IPS-15b (cell line): ENCODE measurements at regions not wholly inside any gene's neighbourhood (a gene's known extent, or its start where the extent isn't known, plus 50 kb on each side); places are given as distances from the start of the nearest gene placed in this dataset.

Source experiments
- H3K27me3 ChIP-seq: one replicate; pipeline ENCODE4 v1.6.1; 2013; ENCODE audit warnings: low read length; ENCODE audit not compliant: control insufficient read depth, insufficient read depth
- H3K36me3 ChIP-seq: one replicate; pipeline ENCODE4 v1.6.1; 2013; ENCODE audit warnings: low read length; ENCODE audit not compliant: control insufficient read depth, insufficient read depth
- H3K4me1 ChIP-seq: one replicate; pipeline ENCODE4 v1.6.1; 2013; ENCODE audit warnings: mild to moderate bottlenecking, low read length; ENCODE audit not compliant: control insufficient read depth, insufficient read depth
- H3K4me3 ChIP-seq: one replicate; pipeline ENCODE4 v1.5.1; 2013; ENCODE audit warnings: low read depth, low read length
- H3K9ac ChIP-seq: one replicate; pipeline ENCODE4 v1.6.1; 2013; ENCODE audit warnings: low read depth, mild to moderate bottlenecking, low read length
- H3K9me3 ChIP-seq: one replicate; pipeline ENCODE4 v1.6.1; 2013; ENCODE audit warnings: mild to moderate bottlenecking, low read length; ENCODE audit not compliant: control insufficient read depth, insufficient read depth

GRCh38 chr6:170102582-170103481 lies 188.0 kb downstream of the DLL1 start:
- Histone ChIP-seq H3K36me3 (no peaks in the 10 kb centered on the region), H3K9ac (no peak overlapping the region), H3K4me1 (no peaks in the 10 kb centered on the region), H3K9me3 (no peaks in the 10 kb centered on the region), H3K27me3 (no peaks in the 10 kb centered on the region), H3K4me3 (no peak overlapping the region)

DNA sequence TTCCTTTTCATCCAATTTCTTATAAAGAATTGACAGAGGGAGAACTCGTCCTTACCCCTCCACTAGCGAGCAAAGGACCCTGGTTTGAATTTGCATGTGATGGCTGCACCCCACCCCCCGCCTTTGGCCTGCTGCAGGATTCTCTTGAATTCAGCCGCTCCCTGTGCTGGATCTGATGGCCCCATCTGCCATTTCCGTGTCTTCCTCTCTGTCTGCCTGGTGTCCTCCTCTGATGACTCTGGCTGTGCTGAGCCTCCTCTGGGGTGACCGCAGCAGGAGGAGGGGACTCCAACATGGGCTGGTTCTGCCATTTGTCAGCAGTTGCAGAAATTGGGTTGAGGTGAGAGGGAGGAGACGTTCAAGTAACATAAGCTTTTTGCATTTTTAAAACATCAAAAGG lies 188.8 kb downstream of the DLL1 start:
- Histone ChIP-seq H3K4me3 (no peak overlapping the region), H3K9ac (no peak overlapping the region), H3K27me3 (no peaks in the 10 kb centered on the region), H3K4me1 (no peaks in the 10 kb centered on the region), H3K9me3 (no peaks in the 10 kb centered on the region), H3K36me3 (no peaks in the 10 kb centered on the region)

DNA sequence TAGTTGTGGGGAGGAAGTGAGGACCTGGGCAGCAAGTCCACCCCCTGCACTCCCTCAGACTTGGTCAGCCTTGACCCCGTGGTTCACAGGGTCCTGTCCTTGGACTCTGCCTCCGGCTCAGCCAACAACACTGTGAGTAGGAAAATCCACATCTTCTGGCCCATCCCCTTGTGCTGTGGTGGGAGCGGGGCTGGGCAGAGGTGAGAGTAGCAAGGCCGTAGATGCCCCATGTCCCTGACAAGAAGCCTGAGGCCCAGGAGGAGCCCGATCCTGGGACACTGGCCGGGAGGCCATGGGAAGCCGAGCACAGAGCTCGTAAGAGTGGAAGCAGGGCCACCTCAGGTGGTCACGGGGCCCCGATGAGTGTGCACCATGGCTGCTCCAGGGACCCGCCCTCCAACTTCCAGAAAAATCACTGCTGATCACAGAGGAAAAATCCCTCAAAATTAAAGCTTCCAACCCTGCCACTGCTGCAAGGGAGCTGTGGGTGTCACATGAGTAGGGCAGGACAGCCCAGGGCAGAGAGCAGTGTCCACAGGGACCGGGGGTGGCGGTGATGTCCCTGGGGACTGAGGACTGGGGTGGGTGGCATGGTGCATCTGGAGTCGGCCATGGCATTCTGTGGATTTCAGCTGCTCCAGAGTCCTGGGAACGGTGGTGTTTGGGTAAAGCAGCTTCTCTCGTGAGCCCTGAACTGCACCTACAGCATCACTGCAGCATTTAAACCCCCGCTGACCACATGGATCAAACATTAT lies 189.4 kb downstream of the DLL1 start:
- Histone ChIP-seq H3K9ac (no peak overlapping the region), H3K27me3 (no peaks in the 10 kb centered on the region), H3K4me3 (no peak overlapping the region), H3K4me1 (no peaks in the 10 kb centered on the region), H3K9me3 (no peaks in the 10 kb centered on the region), H3K36me3 (no peaks in the 10 kb centered on the region)

DNA sequence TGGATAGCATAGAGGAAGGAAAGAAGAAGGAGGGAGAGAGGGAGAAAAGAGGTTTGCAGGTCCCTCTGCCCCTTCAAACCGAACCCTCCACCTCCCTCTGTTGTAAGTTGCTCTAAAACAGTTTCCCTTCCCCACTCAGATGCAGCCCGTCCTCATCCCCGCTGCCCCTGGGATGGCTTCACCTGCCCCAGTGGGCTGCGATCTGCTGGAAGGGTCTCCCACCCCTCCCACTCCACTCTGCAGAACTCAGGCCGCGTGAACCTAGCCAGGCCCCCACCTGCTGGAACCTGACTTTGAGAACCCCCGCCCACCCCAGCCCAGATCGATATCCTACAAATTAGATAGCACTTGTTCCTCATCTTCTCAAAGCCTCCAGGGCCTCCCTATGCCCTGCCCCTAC lies 190.8 kb downstream of the DLL1 start:
- Histone ChIP-seq H3K4me1 (no peaks in the 10 kb centered on the region), H3K4me3 (no peak overlapping the region), H3K27me3 (no peaks in the 10 kb centered on the region), H3K9ac (no peak overlapping the region), H3K9me3 (no peaks in the 10 kb centered on the region), H3K36me3 (no peaks in the 10 kb centered on the region)

DNA sequence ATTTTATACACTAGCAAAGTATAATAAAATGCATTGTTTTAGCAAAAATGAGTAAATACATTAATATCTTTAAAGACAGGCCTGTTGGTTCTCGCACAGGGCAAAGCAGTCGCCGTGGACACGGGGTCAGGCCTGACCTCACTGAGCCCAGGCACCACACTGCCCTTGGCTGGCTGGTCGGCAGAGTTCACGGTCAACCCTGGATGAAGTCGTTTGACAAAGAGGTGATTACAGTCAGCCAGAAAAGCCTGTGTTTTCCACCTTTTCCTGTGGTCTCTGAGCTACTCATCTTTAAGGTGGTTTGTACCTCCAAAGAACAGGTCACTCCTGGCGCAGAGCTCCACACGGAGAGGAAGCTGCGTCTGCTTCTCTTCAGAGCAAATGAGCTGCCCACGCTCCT lies 191.5 kb downstream of the DLL1 start:
- no peak overlapping the region for H3K9ac ChIP-seq
- H3K27me3 ChIP-seq = no peaks in the 10 kb centered on the region
- no peaks in the 10 kb centered on the region for H3K9me3 ChIP-seq
- H3K4me3 ChIP-seq = no peak overlapping the region
- no peaks in the 10 kb centered on the region for H3K4me1 ChIP-seq
- no peaks in the 10 kb centered on the region for H3K36me3 ChIP-seq

DNA sequence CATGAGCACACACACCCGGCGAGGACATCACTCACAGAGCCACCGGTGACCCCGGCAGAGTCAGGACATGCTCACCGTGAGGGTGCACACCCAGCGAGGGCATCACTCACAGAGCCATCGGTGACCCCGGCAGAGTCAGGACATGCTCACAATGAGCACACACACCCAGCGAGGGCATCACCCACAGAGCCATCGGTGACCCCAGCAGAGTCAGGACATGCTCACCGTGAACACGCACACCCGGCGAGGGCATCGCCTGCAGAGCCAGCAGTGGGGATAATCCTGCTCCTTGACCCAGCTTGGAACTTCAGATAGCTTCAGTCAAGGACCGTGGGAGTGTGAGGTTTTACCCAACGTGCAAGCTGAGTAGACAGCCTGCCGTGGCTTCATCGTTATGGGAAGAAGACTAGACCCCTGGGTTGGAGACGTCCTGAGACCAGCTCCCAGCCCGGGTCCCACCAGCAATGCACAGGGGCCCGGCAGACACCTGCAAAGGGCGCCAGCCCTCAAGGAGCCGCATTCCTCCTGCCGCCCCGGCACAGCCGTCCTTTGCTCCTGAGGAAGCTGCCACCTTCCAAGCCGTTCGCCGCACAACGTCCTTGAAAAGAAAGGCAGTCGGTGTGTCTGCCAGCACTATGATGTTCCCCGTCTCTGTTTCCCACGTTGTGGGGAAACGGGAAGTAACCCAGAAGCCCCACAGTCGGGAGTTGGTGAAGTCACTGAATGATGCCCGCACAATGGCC lies 192.3 kb downstream of the DLL1 start:
- Histone ChIP-seq H3K9ac (no peak overlapping the region), H3K4me3 (no peak overlapping the region), H3K9me3 (no peaks in the 10 kb centered on the region), H3K36me3 (no peaks in the 10 kb centered on the region), H3K27me3 (no peaks in the 10 kb centered on the region), H3K4me1 (no peaks in the 10 kb centered on the region)

DNA sequence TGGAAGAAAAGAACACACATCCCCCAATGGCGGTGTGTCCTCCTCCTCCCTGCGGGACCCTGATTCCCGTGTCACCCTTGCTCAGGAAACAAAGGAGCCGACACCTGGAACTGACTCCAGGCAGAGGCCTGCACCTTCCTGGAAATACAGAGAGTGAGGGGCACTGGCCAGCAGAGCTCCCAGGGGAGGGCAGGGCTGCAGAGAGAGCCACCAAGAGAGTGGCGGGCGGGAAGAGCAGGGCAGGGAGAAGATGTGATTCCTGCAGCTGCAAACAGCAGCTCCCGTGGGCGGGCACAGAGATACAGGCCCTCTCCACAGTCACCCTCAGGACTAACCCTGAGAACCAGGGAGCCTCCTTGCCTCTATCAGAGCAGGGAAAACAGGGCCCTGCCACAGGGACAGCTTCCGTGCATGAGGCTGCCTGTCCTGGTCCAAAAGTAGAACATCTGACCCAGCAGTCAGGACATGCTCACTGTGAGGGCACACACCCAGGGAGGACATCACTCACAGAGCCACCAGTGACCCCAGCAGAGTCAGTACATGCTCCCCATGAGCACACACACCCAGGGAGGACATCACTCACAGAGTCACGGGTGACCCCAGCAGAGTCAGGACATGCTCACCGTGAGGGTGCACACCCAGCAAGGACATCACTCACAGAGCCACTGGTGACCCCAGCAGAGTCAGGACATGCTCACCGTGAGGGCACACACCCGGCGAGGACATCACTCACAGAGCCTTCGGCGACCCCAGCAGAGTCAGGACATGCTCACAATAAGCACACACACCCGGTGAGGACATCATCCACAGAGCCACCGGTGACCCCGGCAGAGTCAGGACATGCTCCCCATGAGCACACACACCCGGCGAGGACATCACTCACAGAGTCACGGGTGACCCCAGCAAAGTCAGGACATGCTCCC lies 193.1 kb downstream of the DLL1 start:
- no peaks in the 10 kb centered on the region for H3K4me1 ChIP-seq
- no peaks in the 10 kb centered on the region for H3K36me3 ChIP-seq
- H3K9ac ChIP-seq = no peak overlapping the region
- no peaks in the 10 kb centered on the region for H3K9me3 ChIP-seq
- no peak overlapping the region for H3K4me3 ChIP-seq
- H3K27me3 ChIP-seq = no peaks in the 10 kb centered on the region

GRCh38 chr6:170096803-170097504 lies 193.9 kb downstream of the DLL1 start:
- Histone ChIP-seq H3K36me3 (no peaks in the 10 kb centered on the region), H3K9me3 (no peaks in the 10 kb centered on the region), H3K27me3 (no peaks in the 10 kb centered on the region), H3K4me3 (no peak overlapping the region), H3K4me1 (no peaks in the 10 kb centered on the region), H3K9ac (no peak overlapping the region)

DNA sequence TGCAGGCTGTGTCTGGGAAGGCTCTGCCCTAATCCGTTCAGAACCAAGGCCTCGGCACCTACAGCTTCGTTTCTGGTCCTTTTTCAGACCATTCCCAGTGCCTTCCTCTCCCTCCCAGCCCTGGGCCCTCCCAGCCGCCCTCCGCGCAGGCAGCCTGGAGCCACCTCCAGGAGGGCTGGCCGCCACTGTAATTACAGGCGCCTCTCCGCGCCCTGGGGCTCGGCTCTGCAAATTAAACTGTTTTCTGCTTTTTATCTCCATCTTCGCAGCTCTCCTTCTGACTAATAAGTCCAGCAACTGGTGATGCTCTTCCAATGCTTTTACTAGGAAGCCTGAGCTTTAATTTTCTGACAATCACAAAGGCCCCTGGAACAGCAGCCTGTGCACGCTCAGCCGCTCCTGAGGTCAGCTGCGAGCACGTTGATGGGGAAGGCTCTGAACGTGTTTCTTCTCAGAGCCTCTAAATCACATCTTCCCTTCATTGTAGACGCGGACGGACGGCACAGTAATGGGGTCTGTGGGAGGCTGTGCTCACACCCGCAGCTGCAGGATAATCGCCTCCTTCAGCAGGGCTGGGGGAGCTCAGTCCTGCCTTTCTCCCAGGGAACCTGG lies 194.6 kb downstream of the DLL1 start:
- no peaks in the 10 kb centered on the region for H3K4me1 ChIP-seq
- no peaks in the 10 kb centered on the region for H3K9me3 ChIP-seq
- no peak overlapping the region for H3K9ac ChIP-seq
- no peaks in the 10 kb centered on the region for H3K36me3 ChIP-seq
- no peaks in the 10 kb centered on the region for H3K27me3 ChIP-seq
- H3K4me3 ChIP-seq = no peak overlapping the region

DNA sequence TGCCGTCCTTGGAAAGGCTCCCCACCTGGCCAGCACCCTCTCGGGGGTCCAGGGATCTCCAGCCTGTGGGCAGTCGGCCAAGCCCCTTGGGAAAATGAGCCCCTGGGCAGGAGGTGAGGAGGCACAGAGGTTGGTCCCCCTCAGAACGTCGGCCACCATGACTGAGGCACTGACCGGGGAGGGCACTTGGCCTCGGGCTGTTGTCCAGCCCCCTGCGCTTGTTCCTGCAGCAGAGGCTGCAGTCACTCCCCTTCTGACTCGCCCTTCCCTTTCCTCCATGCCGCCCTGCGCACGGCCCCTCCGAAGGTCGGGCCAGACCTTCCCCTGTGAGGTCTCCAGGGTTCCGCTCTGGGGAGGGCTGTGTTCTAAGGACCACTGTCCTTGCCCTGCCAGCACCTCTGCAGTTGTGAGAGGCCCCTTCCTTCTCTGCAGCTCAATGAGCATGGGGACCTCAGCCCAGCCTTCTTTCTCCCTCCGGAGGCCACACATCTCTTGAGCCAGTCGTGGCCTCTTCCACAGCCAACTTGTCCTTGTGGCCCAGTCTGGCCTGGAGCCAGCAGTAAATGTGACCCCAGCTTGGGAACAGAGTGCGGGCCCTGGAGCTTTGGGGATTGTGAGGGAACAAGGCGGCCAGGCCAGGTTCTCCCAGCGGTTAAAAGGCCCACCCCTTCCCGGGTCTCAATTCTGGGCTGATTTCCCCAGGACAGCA lies 195.5 kb downstream of the DLL1 start:
- Histone ChIP-seq H3K9me3 (no peaks in the 10 kb centered on the region), H3K27me3 (no peaks in the 10 kb centered on the region)

More for the DNA sequence above, 195.5 kb downstream of the DLL1 start:
- no peak overlapping the region for H3K9ac ChIP-seq
- H3K4me3 ChIP-seq = no peak overlapping the region
- H3K36me3 ChIP-seq = no peaks in the 10 kb centered on the region
- no peaks in the 10 kb centered on the region for H3K4me1 ChIP-seq
